ENCODE measurements at regions not wholly inside any gene's neighbourhood (a gene's known extent, or its start where the extent isn't known, plus 50 kb on each side); places are given as distances from the start of the nearest gene placed in this dataset.

GRCh38 chr14:36028218-36028617, 148.3 kb downstream of the PTCSC3 start:
- DNase-seq, result no peak

DNA sequence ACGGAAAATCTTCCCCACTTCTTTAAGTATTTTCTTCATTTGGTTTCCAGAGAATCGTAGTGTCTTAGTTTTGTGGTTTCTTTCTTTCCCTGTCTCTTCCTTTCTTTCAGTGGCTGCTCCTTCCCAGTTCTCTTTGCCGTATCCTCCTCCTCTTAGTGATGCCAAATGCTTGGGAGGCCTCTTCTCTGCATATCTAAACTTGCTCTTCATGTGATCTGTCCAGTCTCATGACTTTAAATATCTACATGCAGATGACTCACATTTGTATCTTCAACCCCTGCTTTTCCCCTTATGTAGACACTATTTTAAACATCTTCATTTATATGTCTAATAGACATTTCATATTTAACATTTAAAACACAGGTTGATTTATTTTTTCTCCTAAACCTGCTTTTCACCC, 149.2 kb downstream of the PTCSC3 start:
- no peak for DNase-seq

GRCh38 chr14:36022765-36023410, 153.6 kb downstream of the PTCSC3 start:
- no peak for DNase-seq

GRCh38 chr14:36021591-36022320, 154.8 kb downstream of the PTCSC3 start:
- no peak for DNase-seq

DNA sequence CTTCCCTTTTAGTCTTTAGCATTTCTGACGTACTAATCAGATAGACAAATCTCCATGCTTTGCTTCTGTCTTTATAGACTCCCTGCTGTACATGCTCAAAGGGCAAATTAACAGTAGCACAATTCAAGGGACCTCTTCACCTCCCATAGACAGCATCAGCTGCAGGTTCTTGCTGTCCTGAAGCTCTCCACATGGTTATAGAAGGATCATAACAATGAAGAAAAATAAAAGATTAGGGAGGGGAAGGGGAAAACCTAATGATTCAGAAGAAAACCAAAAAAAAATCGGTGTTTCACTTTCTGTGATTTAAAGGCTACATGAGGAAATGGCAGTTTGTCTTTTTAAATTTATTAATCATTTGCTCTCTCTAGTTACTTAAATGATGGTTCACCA, 155.5 kb downstream of the PTCSC3 start:
- DNase-seq, result no peak

- no peak for DNase-seq
These were observed 156.1 kb downstream of the PTCSC3 start for GRCh38 chr14:36020120-36021029.

DNA sequence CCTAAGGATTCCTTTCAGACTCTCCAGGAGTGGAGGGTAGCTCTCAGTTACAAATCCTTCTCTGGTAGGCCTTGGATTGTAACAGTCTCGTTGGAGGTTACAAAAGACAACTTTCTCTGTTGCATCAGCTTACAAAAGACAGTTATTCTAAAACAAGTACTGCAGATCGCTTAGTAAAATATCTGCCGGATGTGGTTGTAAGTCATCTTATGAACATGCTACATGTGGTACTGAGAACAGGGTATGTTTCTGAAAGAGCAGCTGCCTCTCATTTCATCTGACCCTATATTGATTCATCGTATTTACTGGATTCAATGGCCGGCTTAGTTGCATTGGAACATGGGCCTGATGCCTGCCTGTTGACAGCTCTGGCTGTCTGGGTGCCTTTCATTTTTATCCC, 157.4 kb downstream of the PTCSC3 start:
- DNase-seq, result no peak

DNA sequence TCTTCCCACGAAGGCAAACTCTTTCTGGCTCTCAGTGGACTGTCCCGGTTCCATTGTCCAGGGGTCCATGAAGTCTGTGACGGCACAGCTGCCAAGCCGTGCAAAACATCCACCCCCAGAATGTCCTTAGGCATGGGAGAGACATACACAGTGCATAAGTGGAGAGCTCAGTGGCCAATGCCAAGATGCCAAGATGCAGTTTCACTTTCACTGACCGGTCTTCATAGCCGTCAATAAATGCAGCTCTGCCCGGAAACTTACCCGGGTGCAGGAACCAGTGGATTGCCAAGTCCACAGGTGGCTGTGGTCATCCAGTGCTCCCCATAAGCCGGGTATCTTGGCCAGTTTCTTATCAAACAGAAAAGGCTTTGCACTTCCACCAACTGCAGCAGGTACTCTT, 162.3 kb downstream of the PTCSC3 start:
- DNase-seq, result no peak

DNA sequence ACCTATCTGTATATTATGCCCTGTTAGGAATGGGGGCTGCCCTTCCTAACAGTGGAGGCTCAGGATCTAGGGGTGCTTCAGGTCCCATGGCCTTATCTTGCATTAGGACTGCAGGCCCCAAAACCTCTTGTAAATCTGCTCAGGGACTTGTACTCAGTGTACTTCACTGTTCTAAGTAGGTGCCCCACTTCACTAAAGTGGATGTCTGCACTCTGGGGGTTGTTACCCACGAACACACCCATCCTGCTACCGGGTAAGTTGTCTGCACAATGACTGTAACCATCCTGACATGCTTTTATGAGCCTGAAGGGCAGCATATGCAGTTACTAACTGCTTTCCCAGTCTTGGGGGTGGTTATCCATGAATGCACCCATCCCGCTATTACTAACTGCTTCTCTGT, 163.0 kb downstream of the PTCSC3 start:
- no peak for DNase-seq

GRCh38 chr14:36012621-36013020, 163.9 kb downstream of the PTCSC3 start:
- DNase-seq, result no peak

DNA sequence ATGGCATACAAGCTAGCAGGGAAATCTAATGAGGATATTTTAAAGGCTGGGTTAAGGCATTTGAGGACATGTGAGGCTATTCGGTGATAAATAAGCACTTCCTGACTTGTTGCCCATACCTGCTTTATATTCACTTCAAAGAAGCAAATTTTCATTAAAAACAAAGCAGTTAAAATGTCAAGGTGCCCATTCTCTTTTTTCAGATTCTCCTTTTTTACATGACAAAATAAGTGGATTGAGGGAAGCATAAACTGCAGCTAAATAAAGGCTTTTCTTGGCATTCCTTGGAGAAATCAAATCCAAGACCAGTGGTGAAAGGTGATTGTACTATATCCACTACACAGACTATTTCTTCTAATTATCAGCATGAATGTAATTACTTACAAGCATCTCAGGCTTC, 166.9 kb downstream of the PTCSC3 start:
- no peak for DNase-seq

GRCh38 chr14:36006623-36007022, 169.9 kb downstream of the PTCSC3 start:
- DNase-seq, result no peak

- DNase-seq, result no peak
These were observed 170.9 kb downstream of the PTCSC3 start for GRCh38 chr14:36005670-36006069.

DNA sequence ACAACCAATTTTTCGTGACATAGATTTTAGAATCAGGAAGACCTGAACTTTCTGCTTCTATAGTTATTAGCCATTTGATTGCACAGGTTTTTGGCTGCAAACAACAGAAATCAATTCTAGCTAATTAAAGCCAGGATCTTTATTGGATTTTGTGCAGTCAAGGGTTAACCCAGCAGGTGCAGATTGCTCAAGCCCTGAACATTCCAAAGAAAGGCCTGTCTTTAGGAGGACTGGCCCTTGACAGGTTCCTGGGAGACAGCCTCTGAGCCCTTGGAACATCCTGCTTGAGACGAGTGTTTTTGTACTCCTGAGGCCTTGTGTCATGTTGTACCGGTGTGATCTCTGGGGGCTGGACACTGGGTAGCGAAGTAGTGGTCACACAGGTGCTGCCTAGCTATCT, 174.6 kb downstream of the PTCSC3 start:
- DNase-seq, result no peak

- no peak for DNase-seq
These were observed 173.2 kb downstream of the BRMS1L start for GRCh38 chr14:35999294-35999693.

GRCh38 chr14:35998303-35998702, 172.2 kb downstream of the BRMS1L start:
- DNase-seq, result no peak

DNA sequence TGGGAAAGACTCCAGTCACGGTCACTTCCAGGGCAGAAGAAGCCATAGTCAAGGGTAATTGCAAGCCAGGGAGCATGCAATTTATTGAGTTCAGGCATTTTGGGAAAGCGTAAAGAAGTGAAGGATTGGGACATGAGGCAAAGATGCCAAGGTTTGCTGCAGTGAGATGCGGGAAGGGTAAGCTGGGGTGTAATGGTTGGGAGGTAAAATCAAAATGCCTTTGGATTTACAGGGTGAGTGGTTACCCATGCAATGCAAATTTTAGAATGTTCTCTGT, 167.5 kb downstream of the BRMS1L start:
- DNase-seq, result no peak

DNA sequence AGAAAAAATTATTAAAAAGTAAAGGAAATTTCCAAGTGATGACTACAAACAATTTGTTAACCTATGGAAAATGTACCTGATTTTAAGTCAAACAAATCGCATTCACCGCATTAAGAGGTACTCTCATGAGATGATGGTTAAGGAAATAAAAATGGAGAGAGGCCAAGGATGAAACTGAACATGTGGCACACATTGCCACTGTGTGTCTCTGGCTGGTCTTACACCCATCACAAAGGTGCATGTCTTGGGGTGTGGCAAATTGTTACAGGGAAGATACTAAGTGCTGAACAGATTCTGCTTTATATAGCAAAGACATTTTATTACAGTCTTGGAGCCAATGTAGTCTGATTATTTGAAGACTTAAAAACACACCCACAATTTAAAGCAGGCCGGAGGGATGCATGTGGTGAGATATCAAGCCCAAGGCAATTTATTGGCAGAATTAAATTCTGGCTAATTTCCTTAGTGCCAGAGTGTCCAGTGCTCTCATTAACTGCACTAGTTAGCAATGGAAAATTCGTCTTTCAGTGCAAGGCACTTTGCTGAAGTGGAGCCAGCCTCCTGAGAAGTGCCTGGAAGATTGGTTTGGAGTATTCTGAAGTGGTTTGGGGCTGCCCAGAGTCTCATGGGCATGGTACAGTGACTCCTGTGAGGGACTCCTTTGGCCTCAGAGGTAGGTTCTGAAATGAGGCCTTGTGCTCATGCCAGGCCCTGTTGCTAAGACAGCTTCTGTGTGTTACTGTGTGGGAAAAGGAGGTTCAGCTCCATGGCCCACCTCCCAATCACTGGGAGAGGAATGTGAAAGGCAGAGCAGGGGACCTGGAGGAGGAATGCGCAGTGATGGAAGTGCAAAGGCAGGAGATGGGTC, 166.9 kb downstream of the BRMS1L start:
- DNase-seq, result no peak

DNA sequence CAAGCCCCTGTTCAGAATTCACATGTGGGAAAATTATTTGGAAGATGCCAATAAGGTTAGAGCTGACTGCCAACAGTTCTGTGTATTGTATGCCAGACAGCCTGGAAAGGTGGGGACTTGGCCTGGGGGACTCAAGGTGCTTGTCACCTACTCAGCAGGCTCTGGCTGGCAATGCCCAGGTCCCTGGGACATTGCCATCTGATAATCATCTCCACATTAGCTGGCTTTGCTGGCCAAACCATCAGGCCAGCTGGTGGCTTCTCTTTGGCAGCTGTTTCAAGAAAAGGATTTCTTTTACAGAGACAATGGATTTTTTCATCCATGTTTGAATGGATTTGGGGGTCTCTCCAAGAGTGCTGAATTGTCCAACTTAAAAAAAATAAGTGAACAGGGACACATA, 165.2 kb downstream of the BRMS1L start:
- no peak for DNase-seq

GRCh38 chr14:35989736-35990135, 163.6 kb downstream of the BRMS1L start:
- no peak for DNase-seq

DNA sequence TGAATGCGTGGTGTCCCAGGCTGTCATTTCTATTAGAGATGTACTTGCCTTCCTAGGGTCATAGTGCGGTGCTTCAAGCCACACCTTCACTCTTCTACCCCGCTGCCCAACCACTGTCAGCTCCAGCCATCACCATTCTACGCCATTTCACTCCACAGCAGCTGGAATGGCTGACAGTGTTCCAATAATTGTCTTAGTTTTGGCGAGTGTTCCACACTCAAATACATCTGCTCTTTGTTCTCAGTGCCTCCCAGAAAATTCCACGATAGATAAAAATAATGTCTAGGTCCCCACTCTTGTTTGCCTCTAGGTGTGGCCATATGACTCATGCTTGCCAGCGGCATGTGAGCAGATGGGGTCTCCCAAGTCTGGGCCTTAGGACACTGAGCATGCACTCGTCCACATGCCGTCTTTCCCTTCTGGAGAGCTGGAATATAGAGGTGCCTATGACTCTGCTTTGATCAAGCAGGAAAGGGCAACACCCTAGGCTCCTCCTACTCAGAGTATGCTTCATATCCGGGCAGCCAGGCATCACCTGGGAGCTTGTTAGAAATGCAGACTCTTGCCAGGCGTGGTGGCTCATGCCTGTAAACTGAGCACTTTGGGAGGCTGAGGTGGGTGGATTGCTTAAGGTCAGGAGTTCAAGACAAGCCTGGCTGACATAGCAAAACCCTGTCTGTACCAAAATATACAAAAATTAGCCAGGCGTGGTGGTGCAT, 163.0 kb downstream of the BRMS1L start:
- no peak for DNase-seq

DNA sequence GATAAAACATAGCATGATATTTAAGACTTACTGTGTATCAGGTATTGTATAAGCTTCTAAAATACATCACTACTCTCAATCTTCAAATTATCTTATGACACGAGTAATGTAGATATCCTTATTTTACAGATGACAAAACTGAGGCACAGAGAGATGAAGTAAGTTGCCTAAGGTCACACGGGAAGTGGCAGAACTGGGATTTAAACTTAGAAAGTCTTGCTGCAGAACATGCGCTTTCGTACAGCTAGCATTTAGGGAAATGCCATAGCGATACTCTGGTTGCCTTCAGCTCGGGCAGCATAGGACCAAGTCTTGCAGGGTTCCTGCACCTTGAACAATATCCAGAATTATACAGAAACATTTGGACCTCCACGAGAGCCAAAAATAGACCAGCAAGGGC, 162.4 kb downstream of the BRMS1L start:
- no peak for DNase-seq
